Stimulated activated CD4-positive, alpha-beta T cell treated with anti-CD3 and anti-CD28 coated beads, Interleukin-12 subunit alpha, Interleukin-12 subunit beta, amount 100 ng/mL, for 24 hours (primary cell): ENCODE measurements at regions not wholly inside any gene's neighbourhood (a gene's known extent, or its start where the extent isn't known, plus 50 kb on each side); places are given as distances from the start of the nearest gene placed in this dataset.

ENCODE experiments used
- DNase-seq, 2 experiments: peaks; one replicate each; pipeline ENCODE4 v3.0.0-alpha.2; 2020; ENCODE audit warnings: low read depth in 2 of 2

DNA sequence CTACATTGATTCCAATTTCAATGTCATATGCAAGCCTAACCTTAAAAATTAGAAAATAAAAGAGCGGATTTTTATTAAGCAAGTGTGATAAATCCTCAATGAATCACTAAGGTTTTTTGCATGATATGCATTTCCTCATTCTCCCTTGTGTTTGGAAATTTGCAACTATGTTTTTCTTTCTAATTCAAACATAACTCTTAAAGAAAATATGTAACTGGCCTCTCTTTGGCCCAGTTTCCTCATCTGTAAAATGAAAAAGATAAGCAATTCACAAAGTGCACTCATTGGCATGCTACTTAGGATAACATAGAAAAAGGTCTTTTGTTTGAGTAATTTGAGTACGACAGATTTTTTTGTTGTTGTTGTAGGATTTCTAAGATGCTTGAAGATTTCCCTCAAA lies 295.5 kb downstream of the CDH11 start:
- no peak for DNase-seq

DNA sequence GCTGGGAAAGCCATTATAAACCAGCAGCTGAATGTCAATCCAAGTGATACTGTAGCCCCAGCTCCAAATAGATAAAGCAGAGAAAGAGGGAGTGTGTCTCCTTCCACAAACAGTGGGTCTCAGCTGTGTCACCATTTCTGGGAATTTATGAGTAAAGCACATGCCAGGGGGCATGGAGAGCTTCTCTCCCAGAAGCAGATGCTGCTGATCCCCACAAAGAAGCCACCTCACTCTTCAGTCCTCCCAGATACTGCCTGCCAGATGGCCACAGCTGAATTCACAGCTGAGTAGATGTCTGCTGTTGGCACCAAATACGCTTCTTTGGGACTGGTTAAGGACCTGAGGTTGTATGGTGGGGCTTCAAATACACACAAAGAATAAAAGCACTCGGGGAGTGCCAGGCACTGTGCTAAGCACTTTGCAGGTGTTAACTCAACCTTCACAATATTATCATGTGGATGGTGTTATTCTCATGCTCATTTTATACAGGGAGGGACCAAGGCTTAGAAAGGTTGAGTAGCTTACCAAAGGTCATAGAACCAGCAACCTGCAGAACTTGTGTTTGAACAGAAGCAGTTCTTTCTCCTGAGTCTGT lies 298.3 kb downstream of the CDH11 start:
- no peak for DNase-seq

DNA sequence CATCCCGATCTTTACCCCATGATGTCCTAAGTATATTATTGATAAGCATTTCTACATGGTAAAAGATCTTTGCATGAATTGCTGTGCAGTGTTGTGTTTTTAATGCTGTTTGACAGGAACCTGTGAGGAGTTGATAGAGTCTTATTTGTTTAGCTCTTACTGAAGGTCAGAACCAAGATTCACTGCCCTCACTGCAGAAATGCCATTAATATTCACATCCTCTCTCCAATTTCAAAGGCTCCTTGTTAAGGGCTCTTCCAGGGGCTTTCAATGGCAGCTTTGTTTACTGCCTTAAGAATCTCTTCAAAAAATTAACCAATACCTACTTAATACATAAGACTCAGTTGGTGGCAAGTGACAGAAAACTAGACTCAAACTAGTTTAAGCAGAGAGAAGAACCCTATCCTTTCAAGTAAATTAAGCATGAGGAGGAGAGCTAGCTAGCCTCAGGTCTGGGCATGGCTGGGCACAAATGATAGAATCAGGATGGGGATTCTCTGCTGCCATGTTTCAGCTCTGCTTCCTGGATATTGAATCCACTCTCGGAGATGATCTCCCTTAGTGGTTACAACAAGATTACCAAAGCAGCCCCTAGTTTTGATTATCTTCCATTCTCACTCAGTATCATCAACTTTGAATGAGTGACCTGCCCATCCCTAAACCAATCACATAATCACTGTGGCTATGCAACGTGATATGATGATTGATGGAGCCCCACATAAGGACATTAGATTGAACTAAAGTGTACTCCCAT lies 311.8 kb downstream of the CDH11 start:
- no peak for DNase-seq

DNA sequence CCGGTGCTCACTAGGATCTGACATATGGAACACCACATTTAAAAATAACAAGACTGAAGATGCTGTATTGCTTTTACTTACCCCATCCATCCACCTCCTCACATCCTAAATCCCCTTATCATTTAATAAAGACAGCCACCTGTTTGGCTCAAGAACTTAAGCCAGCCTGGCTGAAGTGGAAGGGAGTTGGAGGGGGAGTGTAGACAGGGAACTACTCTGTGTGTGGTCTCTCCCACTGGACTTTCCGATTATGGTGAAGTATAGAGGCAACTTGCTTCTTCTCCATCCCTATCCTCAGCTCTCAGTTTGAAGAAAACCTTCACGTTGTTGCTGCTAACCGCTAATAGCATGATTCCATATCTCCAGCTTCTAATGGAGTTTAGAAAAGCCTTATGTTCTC lies 313.4 kb downstream of the CDH11 start:
- no peak for DNase-seq

DNA sequence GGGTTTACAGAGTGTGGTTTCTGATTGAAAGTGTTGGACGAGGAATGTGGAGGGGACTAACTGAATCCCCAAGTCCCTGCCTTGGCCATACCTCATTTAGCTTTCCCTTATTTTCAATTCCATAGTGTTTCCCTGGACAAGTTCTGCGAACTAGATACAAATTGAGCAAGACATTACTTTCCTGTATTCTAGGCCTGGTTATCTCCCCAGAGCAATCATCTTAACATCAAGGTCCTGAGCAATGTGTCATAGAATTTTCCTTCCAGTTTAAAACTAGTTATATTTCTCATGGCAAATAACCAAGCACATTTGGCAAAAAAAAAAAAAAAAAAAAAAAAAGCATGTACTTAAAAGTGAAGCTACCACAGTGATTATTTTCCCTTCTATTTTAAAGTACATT lies 330.1 kb downstream of the CDH11 start:
- DNase-seq, result no peak

DNA sequence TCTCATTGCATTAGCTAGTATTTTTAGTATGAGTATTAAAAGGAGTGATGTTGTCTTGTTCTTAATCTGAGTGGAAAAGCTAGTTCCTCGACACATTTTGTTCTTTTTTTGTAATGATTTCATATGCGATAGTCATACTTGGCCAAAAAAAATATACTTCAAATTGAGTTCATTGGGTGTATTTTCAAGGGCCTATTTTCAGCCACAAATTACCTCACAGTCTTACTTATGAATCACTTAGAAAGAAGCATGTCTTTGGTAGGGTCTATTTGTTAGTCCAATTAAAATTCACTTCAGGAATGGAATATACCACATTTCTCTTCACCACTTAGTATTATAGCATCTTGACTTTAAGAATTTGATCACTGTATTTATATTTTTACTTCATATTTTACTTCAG lies 337.2 kb downstream of the CDH11 start:
- DNase-seq, result no peak

GRCh38 chr16:64782484-64782883 lies 339.4 kb downstream of the CDH11 start:
- DNase-seq, result no peak

GRCh38 chr16:64780445-64780844 lies 341.4 kb downstream of the CDH11 start:
- DNase-seq, result no peak

GRCh38 chr16:64778777-64779176 lies 343.1 kb downstream of the CDH11 start:
- DNase-seq, result no peak

- no peak for DNase-seq
Observed at GRCh38 chr16:64773638-64774037, 348.2 kb downstream of the CDH11 start.

GRCh38 chr16:64773184-64773583 lies 348.7 kb downstream of the CDH11 start:
- DNase-seq, result no peak

GRCh38 chr16:64771273-64771672 lies 350.6 kb downstream of the CDH11 start:
- no peak for DNase-seq

DNA sequence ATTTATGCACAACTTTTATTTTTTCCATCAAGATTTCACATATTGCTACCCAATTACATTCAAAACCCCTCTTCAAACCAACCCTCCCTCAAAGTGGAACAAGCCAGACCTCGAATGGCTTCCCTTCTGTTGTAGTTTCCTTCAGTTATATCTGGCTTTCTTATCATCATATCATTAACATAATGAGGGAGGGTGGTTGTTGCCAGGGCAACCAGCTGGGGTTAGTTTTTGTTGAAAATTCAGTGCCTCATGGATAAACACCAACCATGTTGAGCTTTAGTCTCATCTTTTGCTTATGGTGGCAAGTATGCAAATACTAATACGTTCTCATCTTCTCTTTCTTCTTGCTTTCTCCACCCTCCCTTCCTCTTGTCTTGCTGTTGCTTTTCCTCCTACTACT lies 359.7 kb downstream of the CDH11 start:
- no peak for DNase-seq

GRCh38 chr16:64754279-64754678 lies 367.6 kb downstream of the CDH11 start:
- DNase-seq, result no peak

- no peak for DNase-seq
Observed at GRCh38 chr16:64751906-64752305, 370.0 kb downstream of the CDH11 start.

GRCh38 chr16:64749346-64749745 lies 372.5 kb downstream of the CDH11 start:
- no peak for DNase-seq

- DNase-seq, result no peak
Observed at GRCh38 chr16:64745258-64745930, 376.5 kb downstream of the CDH11 start.

DNA sequence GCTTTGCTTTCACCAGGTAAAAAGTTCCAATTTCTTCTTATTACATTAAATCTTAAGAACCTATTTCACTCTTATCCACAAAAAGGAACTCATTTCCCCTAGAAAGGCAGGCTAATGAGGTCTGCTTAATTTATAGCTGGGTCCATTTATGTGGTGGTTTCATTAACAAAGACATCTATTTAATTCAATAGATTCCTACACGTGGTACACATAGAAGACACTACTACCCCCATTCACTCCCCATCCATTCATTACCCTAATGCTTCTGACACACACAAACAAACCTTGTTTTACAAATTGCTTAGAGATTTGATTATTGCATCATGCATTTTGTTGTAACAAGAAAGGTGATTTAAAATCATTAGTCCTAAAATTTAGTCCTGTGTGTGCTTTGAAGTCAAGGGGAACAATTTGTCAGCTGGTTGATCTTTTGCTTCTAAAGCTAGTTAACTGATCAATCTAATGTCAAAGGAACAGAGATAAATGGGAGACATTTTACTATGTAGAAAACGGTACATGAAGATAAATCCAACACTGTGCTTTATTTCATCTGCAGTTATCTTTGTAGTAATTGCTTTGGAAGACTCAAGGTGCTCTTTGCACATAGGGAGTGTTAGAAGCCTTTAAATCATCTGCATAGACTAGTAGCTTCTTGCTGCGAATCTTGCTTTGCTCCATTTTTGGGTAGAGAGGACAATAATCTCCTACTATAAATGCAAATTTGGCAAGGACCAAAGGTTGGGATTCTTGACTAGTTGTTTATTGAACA lies 379.2 kb downstream of the CDH11 start:
- DNase-seq, result no peak

DNA sequence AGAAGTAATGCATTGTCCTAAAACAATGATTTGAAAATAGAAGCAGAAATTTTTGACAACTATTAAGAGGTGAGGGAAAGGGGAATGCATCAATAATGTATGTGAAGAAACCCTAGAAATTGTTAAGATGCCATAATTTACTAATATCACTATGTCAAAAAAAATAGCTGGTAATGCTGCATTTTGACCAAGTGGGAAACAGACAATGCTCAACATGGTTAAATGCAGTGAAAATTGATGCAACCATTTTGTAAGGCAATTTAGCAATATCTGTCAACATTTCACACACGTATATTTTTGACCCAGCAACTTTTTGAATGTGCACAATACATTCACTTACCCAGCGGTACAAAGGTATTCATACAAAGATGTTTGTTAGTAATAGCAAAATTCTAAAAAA lies 381.6 kb downstream of the CDH11 start:
- DNase-seq, result no peak

DNA sequence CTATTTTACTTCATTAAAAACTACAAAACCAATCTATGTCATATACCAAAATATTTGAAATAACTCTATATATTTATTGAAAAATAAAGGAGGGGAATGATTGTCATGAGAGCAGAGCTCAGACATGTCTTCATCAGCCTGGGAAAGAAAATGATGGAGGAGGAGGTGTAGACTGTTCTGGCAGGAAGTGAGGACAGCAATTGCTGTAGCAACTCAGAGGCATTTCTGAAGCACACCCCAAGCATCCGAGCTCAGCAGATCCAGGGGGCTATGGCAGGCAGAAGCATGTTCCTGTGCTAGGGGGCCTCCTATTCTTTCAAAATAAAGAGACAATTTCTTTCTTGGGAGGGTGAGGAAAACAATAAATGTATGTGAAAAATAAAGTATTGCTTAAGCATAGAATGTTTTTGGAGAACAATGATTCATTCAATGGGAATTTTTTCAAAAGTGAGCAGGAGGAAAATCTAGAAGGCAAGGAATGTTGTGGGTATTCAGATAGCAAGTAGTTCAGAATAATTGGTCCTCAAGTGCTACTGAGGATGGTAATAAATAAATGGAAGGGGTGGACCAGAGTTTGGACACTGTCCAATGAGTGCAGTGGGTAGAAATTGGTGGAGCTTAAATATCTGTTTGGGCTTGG lies 383.4 kb downstream of the CDH11 start:
- no peak for DNase-seq

DNA sequence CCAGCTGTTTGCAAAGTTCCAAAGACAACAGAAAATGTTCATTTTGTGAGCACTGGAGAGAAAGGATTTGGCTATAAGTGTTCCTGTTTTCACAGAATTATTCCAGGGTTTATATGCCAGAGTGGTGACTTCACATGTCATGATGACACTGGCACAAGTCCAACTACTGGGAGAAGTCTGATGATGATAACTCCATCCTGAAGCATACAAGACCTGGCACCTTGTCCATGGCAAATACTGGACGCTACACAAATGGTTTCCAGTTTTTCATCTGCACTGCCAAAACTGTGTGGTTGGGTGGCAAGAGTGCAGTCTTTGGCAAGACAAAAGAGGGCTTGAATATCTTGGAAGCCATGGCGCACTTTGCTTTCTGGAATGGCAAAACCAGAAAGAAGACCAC lies 385.0 kb downstream of the CDH11 start:
- DNase-seq, result no peak

GRCh38 chr16:64731891-64732290 lies 390.0 kb downstream of the CDH11 start:
- no peak for DNase-seq
